ENCODE measurements at regions not wholly inside any gene's neighbourhood (a gene's known extent, or its start where the extent isn't known, plus 50 kb on each side); places are given as distances from the start of the nearest gene placed in this dataset.

DNA sequence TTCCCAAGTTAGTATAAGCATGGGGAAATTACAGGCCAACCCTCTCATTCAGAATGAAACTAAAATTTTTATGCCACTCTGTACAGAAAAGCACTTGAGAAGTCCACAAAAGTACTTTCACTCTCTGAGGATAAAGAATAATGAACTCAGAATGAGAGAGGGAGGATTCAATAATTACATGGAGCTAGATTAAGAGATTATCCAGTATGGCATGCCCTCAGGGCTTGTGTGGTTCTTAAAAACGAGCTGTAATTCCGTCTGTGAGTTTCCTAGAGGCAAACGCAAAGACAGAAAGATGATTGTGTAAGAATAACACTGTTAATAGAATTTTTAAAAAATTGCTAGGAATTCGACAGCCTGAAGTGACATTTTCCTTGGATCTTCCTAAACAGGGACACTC, 126.8 kb upstream of the PTCH1 start:
- Mint-ChIP-seq H3K27me3 (peaks cover 11% of the 10 kb centered on the region), H3K9me3 (ENCODE audit: insufficient read depth) (peaks cover 7% of the 10 kb centered on the region), H3K4me3 (no peak overlapping the region), H3K27ac (no peak overlapping the region), H3K4me1 (no peaks in the 10 kb centered on the region)
- no peak overlapping the region for H3K9ac ChIP-seq (ENCODE audit: low read length)
- H3K4me3 ChIP-seq (ENCODE audit: control extremely low read depth in 1 of 5, extremely low read depth in 1 of 5, insufficient read depth in 1 of 5, low read depth in 2 of 5, low read length in 4 of 5) = no peak overlapping the region
- ChIA-PET CTCF (no interaction called here), POLR2A (no interaction called here)
- H3K9me3 ChIP-seq (ENCODE audit: control extremely low read depth in 1 of 3, control insufficient read depth in 2 of 3, insufficient read depth in 1 of 3, low read length in 2 of 3) = no peaks in the 10 kb centered on the region
- H3K27ac ChIP-seq (ENCODE audit: low read length in 2 of 2) = no peak overlapping the region
- no peaks in the 10 kb centered on the region for H3K4me1 ChIP-seq (ENCODE audit: control insufficient read depth in 2 of 2, insufficient read depth in 2 of 2, low read length in 2 of 2)
- H3K79me2 ChIP-seq (ENCODE audit: control insufficient read depth, insufficient read depth, low read length) = no peaks in the 10 kb centered on the region
- intact Hi-C loops (cut with micrococcal nuclease) = no loop called here
- H4K20me1 ChIP-seq (ENCODE audit: control insufficient read depth, insufficient read depth, low read length, poor library complexity, severe bottlenecking) = no peaks in the 10 kb centered on the region
- TF ChIP-seq, protein P1, sequence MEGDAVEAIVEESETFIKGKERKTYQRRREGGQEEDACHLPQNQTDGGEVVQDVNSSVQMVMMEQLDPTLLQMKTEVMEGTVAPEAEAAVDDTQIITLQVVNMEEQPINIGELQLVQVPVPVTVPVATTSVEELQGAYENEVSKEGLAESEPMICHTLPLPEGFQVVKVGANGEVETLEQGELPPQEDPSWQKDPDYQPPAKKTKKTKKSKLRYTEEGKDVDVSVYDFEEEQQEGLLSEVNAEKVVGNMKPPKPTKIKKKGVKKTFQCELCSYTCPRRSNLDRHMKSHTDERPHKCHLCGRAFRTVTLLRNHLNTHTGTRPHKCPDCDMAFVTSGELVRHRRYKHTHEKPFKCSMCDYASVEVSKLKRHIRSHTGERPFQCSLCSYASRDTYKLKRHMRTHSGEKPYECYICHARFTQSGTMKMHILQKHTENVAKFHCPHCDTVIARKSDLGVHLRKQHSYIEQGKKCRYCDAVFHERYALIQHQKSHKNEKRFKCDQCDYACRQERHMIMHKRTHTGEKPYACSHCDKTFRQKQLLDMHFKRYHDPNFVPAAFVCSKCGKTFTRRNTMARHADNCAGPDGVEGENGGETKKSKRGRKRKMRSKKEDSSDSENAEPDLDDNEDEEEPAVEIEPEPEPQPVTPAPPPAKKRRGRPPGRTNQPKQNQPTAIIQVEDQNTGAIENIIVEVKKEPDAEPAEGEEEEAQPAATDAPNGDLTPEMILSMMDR (IDR thresholded peaks at IDR 0.05) = no peak
- no peak for TF ChIP-seq EZH2 (IDR thresholded peaks at IDR 0.05; ENCODE audit: borderline replicate concordance, insufficient read depth, low read depth, low read length, poor library complexity, severe bottlenecking)
- no peaks in the 10 kb centered on the region for H3K36me3 ChIP-seq (replicated peaks in 1 of 2; ENCODE audit: control extremely low read depth in 1 of 2, control insufficient read depth in 1 of 2, extremely low read depth in 1 of 2, insufficient read depth in 2 of 2, low read length in 1 of 2)
- no peak for DNase-seq
- no peak overlapping the region for H3K4me2 ChIP-seq (replicated peaks; ENCODE audit: low read depth, low read length, poor library complexity, severe bottlenecking)
- H2AFZ ChIP-seq (ENCODE audit: insufficient read depth, low read depth, low read length, poor library complexity, severe bottlenecking) = no peak overlapping the region
- ATAC-seq (ENCODE audit: low read depth) = no peak
- no CpG with 5 or more reads among the region's 4 CpGs for whole genome bisulfite sequencing (ENCODE audit: insufficient coverage)
- H3K27me3 ChIP-seq (replicated peaks in 1 of 4; ENCODE audit: control extremely low read depth in 1 of 4, control insufficient read depth in 3 of 4, insufficient read depth in 4 of 4, low read length in 3 of 4) = no peaks in the 10 kb centered on the region

DNA sequence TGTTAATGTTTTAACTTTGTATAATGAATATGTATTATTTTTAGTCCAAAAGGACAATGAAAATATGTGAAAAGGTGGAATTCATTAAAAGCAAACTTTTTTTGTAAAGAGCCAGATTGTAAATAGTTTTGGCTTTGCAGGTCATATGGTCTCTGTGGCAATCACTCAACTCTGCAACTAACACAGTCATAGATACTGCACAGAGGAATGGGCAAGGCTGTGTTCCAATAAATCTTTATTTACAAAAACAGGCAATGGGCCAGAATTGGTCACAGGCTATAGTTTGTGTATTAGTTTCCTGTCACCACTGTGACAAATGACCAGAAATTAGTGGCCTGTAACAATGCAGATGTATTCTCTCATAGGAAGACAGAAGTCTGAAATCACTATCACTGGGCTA, 125.4 kb upstream of the PTCH1 start:
- Histone ChIP-seq H3K36me3 (replicated peaks in 1 of 2; ENCODE audit: control extremely low read depth in 1 of 2, control insufficient read depth in 1 of 2, extremely low read depth in 1 of 2, insufficient read depth in 2 of 2, low read length in 1 of 2) (no peaks in the 10 kb centered on the region), H3K9ac (ENCODE audit: low read length) (no peak overlapping the region), H3K4me3 (ENCODE audit: control extremely low read depth in 1 of 5, extremely low read depth in 1 of 5, insufficient read depth in 1 of 5, low read depth in 2 of 5, low read length in 4 of 5) (no peak overlapping the region), H3K4me1 (ENCODE audit: control insufficient read depth in 2 of 2, insufficient read depth in 2 of 2, low read length in 2 of 2) (no peaks in the 10 kb centered on the region), H3K79me2 (ENCODE audit: control insufficient read depth, insufficient read depth, low read length) (no peaks in the 10 kb centered on the region), H3K27ac (ENCODE audit: low read length in 2 of 2) (no peak overlapping the region), H3K4me2 (replicated peaks; ENCODE audit: low read depth, low read length, poor library complexity, severe bottlenecking) (no peak overlapping the region), H3K9me3 (ENCODE audit: control extremely low read depth in 1 of 3, control insufficient read depth in 2 of 3, insufficient read depth in 1 of 3, low read length in 2 of 3) (peaks cover 0 to 5% (median 0%) of the 10 kb centered on the region in 3 donors), H2AFZ (ENCODE audit: insufficient read depth, low read depth, low read length, poor library complexity, severe bottlenecking) (no peak overlapping the region), H3K27me3 (replicated peaks in 1 of 4; ENCODE audit: control extremely low read depth in 1 of 4, control insufficient read depth in 3 of 4, insufficient read depth in 4 of 4, low read length in 3 of 4) (no peaks in the 10 kb centered on the region), H4K20me1 (ENCODE audit: control insufficient read depth, insufficient read depth, low read length, poor library complexity, severe bottlenecking) (no peaks in the 10 kb centered on the region)
- DNase-seq = no peak
- H3K9me3 Mint-ChIP-seq (ENCODE audit: insufficient read depth) = peaks cover 7% of the 10 kb centered on the region
- TF ChIP-seq EZH2 (IDR thresholded peaks at IDR 0.05; ENCODE audit: borderline replicate concordance, insufficient read depth, low read depth, low read length, poor library complexity, severe bottlenecking) = no peak
- TF ChIP-seq, protein P1 (IDR thresholded peaks at IDR 0.05) = no peak
- H3K4me3 Mint-ChIP-seq = no peak overlapping the region
- ChIA-PET CTCF (no interaction called here), POLR2A (no interaction called here)
- H3K4me1 Mint-ChIP-seq = no peaks in the 10 kb centered on the region
- H3K27me3 Mint-ChIP-seq = peaks cover 20% of the 10 kb centered on the region
- H3K27ac Mint-ChIP-seq = no peak overlapping the region
- no peak for ATAC-seq (ENCODE audit: low read depth)
- intact Hi-C loops (cut with micrococcal nuclease) = no loop called here
